Esophagus (tissue), 2 donors: ENCODE measurements at regions not wholly inside any gene's neighbourhood (a gene's known extent, or its start where the extent isn't known, plus 50 kb on each side); places are given as distances from the start of the nearest gene placed in this dataset.

Experiments used
- H3K27ac ChIP-seq, 2 donors: one replicate each; pipeline ENCODE4 v1.5.1; 2013; ENCODE audit warnings: low read depth in 2 of 2, mild to moderate bottlenecking in 2 of 2, inconsistent platforms in 1 of 2, low read length in 1 of 2, moderate library complexity in 1 of 2
- H3K27me3 ChIP-seq, 2 donors: one replicate each; pipeline ENCODE4 v1.6.1; 2013; ENCODE audit warnings: low read length in 2 of 2, control low read depth in 1 of 2, mild to moderate bottlenecking in 1 of 2; ENCODE audit not compliant: insufficient read depth in 2 of 2, control insufficient read depth in 1 of 2
- H3K36me3 ChIP-seq, 2 donors: one replicate each; pipeline ENCODE4 v1.6.1; 2013; ENCODE audit warnings: low read length in 1 of 2; ENCODE audit not compliant: control insufficient read depth in 2 of 2, insufficient read depth in 2 of 2
- H3K4me1 ChIP-seq, 2 donors: one replicate each; pipeline ENCODE4 v1.6.1; 2013; ENCODE audit warnings: low read length in 1 of 2; ENCODE audit not compliant: control insufficient read depth in 2 of 2, insufficient read depth in 2 of 2
- H3K4me3 ChIP-seq, 2 donors: one replicate each; pipeline ENCODE4 v1.5.1; 2013; ENCODE audit warnings: low read length in 2 of 2, mild to moderate bottlenecking in 2 of 2, low read depth in 1 of 2, moderate library complexity in 1 of 2
- H3K9me3 ChIP-seq, 2 donors: one replicate each; pipeline ENCODE4 v1.6.1; 2013; ENCODE audit warnings: mild to moderate bottlenecking in 2 of 2, low read depth in 1 of 2, low read length in 1 of 2, moderate library complexity in 1 of 2; ENCODE audit not compliant: control insufficient read depth in 2 of 2, insufficient read depth in 1 of 2
- WGBS, 2 donors: extraction: QIAGEN DNeasy Blood & Tissue Kit; methylation state at CpG; one replicate each; pipeline ENCODE4 v1.1.7; 2013; 5-methylcytosine and 5-hydroxymethylcytosine counted together
- donor health status: healthy with polysubstance abuse.
- donor health status: Bipolar disorder and iron deficiency.

DNA sequence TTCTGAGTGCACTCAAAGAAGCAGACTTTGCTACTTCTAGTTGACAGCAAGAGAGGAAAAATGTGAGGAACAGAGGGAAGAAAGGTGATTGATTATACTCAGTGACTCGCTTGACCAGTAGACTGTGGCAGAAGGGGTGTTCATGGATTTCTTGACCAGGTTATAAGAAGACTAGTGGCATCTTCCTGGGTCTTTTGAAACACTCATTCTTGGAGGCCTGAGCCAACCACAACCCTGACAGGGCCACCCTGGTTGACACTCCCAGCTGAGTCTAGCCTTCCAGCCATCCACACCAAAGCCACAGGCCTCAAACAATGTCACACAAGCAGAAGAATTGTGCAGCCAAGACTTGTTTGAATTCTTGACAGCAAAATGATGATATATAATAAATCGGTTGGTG lies 366.3 kb downstream of the SS18 start:
- Histone ChIP-seq H3K4me3 (no peak overlapping the region), H3K9me3 (no peaks in the 10 kb centered on the region), H3K4me1 (no peaks in the 10 kb centered on the region), H3K27me3 (no peaks in the 10 kb centered on the region), H3K27ac (no peak overlapping the region), H3K36me3 (no peaks in the 10 kb centered on the region)
- 87 to 93% methylated on average over 2 of the region's 2 CpGs for WGBS, 2 donors

DNA sequence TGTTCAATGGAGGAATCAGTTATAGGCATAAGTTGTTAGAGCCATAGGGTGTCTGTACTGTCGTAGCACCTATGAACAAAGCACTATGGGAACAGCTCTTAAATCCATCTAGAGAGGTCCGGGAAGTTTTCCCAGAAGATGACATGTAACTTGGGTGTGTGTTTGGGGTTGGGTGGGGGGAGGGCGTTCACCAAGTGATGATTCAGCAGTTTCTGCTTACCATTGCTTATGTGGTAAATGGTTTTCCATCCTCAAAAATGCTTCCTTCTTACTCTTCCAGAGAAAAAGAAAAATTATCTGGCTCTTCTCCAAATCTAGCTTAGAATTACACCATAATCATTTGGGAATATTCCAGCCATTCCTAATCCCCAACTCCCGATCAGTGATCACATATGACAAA lies 361.1 kb upstream of the ZNF521 start:
- 81 to 82% methylated on average over 4 of the region's 4 CpGs for WGBS, 2 donors

DNA sequence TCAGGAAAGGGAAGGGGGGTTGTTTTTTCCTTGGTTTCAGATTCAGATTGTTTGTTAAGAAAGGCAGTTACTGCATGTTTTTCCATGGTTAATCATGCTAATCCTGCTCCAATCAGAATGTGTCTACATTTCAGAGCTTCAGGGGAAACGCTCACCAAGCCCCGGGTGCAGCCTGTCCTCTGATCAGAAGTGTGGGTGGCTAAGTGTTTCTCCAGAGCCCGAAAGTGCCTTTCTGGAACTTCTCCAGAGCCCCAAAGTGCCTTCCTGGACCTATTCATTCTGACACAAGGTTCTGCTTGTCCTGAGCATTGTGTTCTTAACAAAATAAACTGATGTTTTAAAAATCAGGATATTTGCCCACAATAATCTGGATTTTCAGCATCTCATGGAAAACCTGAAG lies 359.0 kb upstream of the ZNF521 start:
- H3K4me3 ChIP-seq = no peak overlapping the region
- no peaks in the 10 kb centered on the region for H3K36me3 ChIP-seq
- H3K4me1 ChIP-seq = no peaks in the 10 kb centered on the region
- no peak overlapping the region for H3K27ac ChIP-seq
- peaks cover 0 to 4% of the 10 kb centered on the region in 2 donors for H3K9me3 ChIP-seq
- 42 to 49% methylated on average over 3 of the region's 3 CpGs for WGBS, 2 donors
- no peaks in the 10 kb centered on the region for H3K27me3 ChIP-seq

More for the DNA sequence above, 361.1 kb upstream of the ZNF521 start:
- no peak overlapping the region for H3K4me3 ChIP-seq
- no peaks in the 10 kb centered on the region for H3K4me1 ChIP-seq
- H3K9me3 ChIP-seq = peaks cover 0 to 4% of the 10 kb centered on the region in 2 donors
- H3K27ac ChIP-seq = no peak overlapping the region
- no peaks in the 10 kb centered on the region for H3K36me3 ChIP-seq
- no peaks in the 10 kb centered on the region for H3K27me3 ChIP-seq

DNA sequence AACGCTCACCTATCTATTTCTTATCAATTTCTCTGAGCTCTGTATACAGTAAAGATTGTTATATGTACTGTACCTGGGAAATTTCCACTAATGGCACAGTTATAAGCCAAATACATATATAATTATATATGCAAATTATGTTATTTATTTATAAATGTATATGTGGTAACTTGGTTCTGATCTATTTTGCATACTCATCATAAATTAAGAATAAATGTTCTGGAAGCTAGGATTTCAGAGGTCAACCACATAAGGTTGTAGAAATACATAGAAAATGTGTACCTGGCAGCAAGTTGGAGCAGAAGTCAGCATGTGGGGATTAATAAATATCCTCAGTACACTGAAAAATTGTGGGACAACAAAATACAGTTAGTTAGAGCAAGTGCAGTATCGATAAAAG lies 353.7 kb upstream of the ZNF521 start:
- H3K4me1 ChIP-seq = no peaks in the 10 kb centered on the region
- 78 to 94% methylated on average over 2 of the region's 2 CpGs for WGBS, 2 donors
- H3K36me3 ChIP-seq = no peaks in the 10 kb centered on the region

DNA sequence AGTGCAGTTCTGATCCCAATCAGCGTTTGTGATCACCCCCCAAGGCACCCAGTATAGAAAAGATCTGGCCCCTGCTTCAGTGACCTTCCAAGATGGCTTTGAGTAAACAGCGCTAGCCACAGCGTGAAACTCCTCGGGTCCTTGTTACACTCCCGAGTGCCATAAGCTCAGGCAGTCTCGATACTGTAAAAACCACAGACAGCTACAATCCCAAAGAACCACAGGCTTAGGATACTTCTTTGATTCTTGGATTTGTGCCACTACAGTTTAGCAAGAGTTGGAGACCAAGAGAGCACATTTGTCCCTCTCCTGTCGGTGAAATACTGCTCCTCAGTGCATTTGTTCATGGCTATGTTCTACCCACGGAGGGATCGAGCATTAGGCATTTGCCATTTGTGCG lies 352.5 kb upstream of the ZNF521 start:
- no peak overlapping the region for H3K4me3 ChIP-seq
- H3K4me1 ChIP-seq = no peaks in the 10 kb centered on the region
- WGBS, 2 donors = 84% methylated on average over 10 of the region's 10 CpGs
- H3K27me3 ChIP-seq = no peaks in the 10 kb centered on the region
- H3K36me3 ChIP-seq = no peaks in the 10 kb centered on the region
- no peak overlapping the region for H3K27ac ChIP-seq
- H3K9me3 ChIP-seq = no peaks in the 10 kb centered on the region

More for the DNA sequence above, 353.7 kb upstream of the ZNF521 start:
- no peaks in the 10 kb centered on the region for H3K27me3 ChIP-seq
- no peak overlapping the region for H3K27ac ChIP-seq
- H3K4me3 ChIP-seq = no peak overlapping the region
- no peaks in the 10 kb centered on the region for H3K9me3 ChIP-seq

DNA sequence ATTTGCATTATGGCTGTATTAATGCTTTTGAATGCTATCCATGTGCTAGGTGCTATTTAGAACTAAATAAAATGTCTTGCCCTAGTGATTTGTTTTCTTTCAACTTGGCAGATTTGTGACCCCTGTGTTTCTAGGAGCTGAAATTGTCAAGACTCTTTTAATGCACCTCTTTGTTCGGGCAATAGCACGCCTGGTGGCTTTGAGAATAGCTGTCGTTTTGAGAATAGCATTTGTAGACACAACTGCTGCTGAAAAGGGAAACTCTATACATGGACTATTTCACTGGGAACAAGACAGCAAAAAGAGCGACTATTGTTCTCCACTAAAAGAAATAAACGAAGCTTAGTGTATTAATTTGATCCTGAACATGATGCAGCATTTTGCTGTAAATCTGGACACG lies 352.1 kb upstream of the ZNF521 start:
- H3K4me3 ChIP-seq = no peak overlapping the region
- WGBS, 2 donors = 82 to 84% methylated on average over 6 of the region's 6 CpGs
- no peaks in the 10 kb centered on the region for H3K9me3 ChIP-seq
- H3K4me1 ChIP-seq = no peaks in the 10 kb centered on the region
- no peaks in the 10 kb centered on the region for H3K27me3 ChIP-seq
- H3K27ac ChIP-seq = no peak overlapping the region
- H3K36me3 ChIP-seq = no peaks in the 10 kb centered on the region

DNA sequence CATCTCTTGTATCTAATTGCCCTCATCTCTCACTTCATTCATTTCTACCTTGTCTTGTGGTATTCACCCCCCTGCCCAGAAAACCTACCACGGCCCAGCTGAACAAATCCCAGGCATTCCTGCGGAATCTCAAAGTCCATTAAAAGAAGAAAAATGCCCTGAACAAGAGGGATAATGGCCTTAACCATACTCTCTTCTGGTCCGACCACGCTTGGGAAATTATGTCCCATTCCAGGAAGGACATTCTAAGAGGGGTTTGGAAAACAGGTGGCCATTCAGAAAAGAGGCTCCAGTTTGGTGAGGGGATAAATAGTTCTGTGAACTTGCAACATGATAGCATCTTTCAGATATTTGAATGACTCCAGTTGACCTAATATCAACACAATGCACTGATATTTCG lies 349.9 kb upstream of the ZNF521 start:
- Histone ChIP-seq H3K9me3 (no peaks in the 10 kb centered on the region), H3K4me1 (no peaks in the 10 kb centered on the region), H3K27ac (no peak overlapping the region), H3K27me3 (no peaks in the 10 kb centered on the region), H3K4me3 (no peak overlapping the region), H3K36me3 (no peaks in the 10 kb centered on the region)
- 91 to 93% methylated on average over 5 of the region's 5 CpGs for WGBS, 2 donors

DNA sequence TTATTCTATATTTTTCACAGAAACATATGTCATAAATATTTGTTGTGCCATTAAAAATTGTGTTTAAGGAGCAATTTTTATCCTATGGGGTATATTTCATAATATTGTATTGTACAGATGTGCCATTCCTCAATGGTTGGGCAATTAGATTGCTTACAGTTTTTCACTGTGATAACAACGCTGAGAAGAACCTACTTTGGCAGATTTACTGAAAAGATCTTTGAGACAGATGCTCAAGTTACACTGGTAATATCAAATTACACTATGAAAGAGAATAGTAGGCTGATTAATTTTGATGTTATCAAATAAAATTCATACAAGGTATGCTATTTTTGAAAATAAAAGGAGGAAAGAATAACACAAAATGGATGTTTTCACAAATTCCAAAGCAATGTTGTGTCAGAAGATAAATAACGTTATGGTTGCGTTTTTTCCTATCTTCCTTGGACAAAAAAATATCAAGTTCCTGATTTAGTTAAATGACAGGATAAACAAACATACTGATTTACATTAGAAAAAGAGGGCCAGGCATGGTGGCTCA lies 335.1 kb upstream of the ZNF521 start:
- WGBS, 2 donors = 63 to 65% methylated on average over 3 of the region's 3 CpGs
- H3K36me3 ChIP-seq = no peaks in the 10 kb centered on the region
- H3K4me3 ChIP-seq = no peak overlapping the region
- no peaks in the 10 kb centered on the region for H3K4me1 ChIP-seq
- no peaks in the 10 kb centered on the region for H3K27me3 ChIP-seq
- H3K27ac ChIP-seq = no peak overlapping the region
- H3K9me3 ChIP-seq = peaks cover 0 to 3% of the 10 kb centered on the region in 2 donors

DNA sequence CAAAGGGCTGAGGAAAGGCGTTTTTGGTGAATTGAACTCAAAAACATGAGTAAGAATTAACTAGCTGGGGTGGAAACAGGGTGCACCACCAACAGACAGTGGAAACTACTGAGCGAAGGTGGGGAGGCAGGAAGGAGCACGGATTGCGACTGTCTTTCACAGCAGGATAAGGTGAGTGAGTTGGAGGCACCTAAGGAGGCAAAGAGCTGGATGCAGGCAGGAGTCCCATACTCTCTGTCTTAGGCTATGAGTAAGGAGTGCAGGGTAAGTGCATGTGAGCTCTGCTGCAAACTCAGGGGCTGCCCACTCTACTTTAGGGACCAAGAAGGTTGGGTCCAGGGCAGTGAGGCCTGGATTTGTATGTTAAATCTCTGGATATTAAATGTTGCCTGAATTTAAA lies 333.1 kb upstream of the ZNF521 start:
- Histone ChIP-seq H3K27me3 (no peaks in the 10 kb centered on the region), H3K4me1 (no peaks in the 10 kb centered on the region), H3K36me3 (no peaks in the 10 kb centered on the region), H3K9me3 (peaks cover 0 to 3% of the 10 kb centered on the region in 2 donors), H3K4me3 (no peak overlapping the region), H3K27ac (no peak overlapping the region)
- 86 to 87% methylated on average over 4 of the region's 4 CpGs for WGBS, 2 donors

DNA sequence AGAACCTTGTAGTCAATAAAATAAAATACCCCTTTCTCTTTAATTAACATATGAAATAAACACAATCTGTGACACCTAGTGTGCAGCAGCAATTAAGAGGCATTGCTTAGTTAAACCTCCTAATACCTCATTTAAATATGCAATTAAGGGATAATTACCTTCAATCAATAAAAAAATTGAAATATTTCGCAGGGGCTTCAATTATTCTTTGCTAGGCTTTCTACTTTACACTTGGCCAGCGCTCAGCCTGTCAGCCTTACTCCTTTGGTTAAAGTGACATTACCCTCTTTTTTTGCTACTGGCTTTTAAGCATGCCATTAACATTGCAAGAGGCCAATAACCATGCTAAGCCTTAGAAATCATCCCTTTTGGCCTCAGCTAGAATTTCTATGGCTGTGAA lies 327.5 kb upstream of the ZNF521 start:
- Histone ChIP-seq H3K36me3 (no peaks in the 10 kb centered on the region), H3K27ac (no peak overlapping the region), H3K4me3 (no peak overlapping the region), H3K9me3 (peaks cover 0 to 3% of the 10 kb centered on the region in 2 donors), H3K27me3 (no peaks in the 10 kb centered on the region), H3K4me1 (no peaks in the 10 kb centered on the region)
- WGBS, 2 donors = 75 to 77% methylated on average over 2 of the region's 2 CpGs
